CD4-positive, alpha-beta T cell (primary cell): ENCODE measurements at regions not wholly inside any gene's neighbourhood (a gene's known extent, or its start where the extent isn't known, plus 50 kb on each side); places are given as distances from the start of the nearest gene placed in this dataset.

Experiments used
- ATAC-seq: fragments of 200-7000 bp; cut with Tn5 transposase; one replicate; pipeline ENCODE4 v1.10.0; 2022; ENCODE audit warnings: mild to moderate bottlenecking; ENCODE audit not compliant: poor library complexity
- CTCF ChIA-PET: fragments of 350-600 bp; sonication (Branson Sonifier 250); formaldehyde crosslinking; loops from one replicate; lab custom pipeline; 2021; ENCODE audit warnings: antibody characterized with exemption, inconsistent platforms; lab: Charles Lee
- POLR2A ChIA-PET: fragments of 350-600 bp; sonication (Branson Sonifier 250); formaldehyde crosslinking; loops from one replicate; lab custom pipeline; 2021; ENCODE audit warnings: antibody characterized with exemption, inconsistent platforms; lab: Charles Lee
- DNase-seq, 14 experiments: peaks; one replicate each; pipeline ENCODE4 v3.0.0-alpha.2; 2013 to 2020; ENCODE audit warnings: mixed read lengths in 2 of 14
- H3K27ac ChIP-seq, 2 donors: one replicate each; pipeline versions ENCODE4 v1.5.1 to v1.7.0; 2013; ENCODE audit warnings: low read length in 2 of 2, low read depth in 1 of 2, mild to moderate bottlenecking in 1 of 2
- H3K27me3 ChIP-seq, 2 experiments: 1 replicate in 1 of 2; 2 replicates in 1 of 2; pipeline versions ENCODE4 v1.6.1 to v1.7.0; 2013; ENCODE audit warnings: low read length in 2 of 2, control low read depth in 1 of 2, mild to moderate bottlenecking in 1 of 2, moderate library complexity in 1 of 2; ENCODE audit not compliant: insufficient read depth in 2 of 2, control insufficient read depth in 1 of 2
- H3K36me3 ChIP-seq: one replicate; pipeline ENCODE4 v1.6.1; 2013; ENCODE audit warnings: low read length, control low read depth; ENCODE audit not compliant: insufficient read depth
- H3K4me1 ChIP-seq: one replicate; pipeline ENCODE4 v1.6.1; 2013; ENCODE audit warnings: low read length, control low read depth; ENCODE audit not compliant: insufficient read depth
- H3K4me3 ChIP-seq: one replicate; pipeline ENCODE4 v1.5.1; 2013; ENCODE audit warnings: mild to moderate bottlenecking, low read length, moderate library complexity
- H3K9me3 ChIP-seq, 2 experiments: 1 replicate in 1 of 2; 2 replicates in 1 of 2; pipeline versions ENCODE4 v1.6.1 to v1.7.0; 2013; ENCODE audit warnings: low read length in 2 of 2, mild to moderate bottlenecking in 2 of 2, control low read depth in 1 of 2, moderate library complexity in 1 of 2; ENCODE audit not compliant: control insufficient read depth in 1 of 2, insufficient read depth in 1 of 2
- H3K27ac Mint-ChIP-seq: one replicate; pipeline ENCODE4 v1.8.0; 2020; ENCODE audit warnings: mixed read lengths
- H3K27me3 Mint-ChIP-seq: one replicate; pipeline ENCODE4 v1.8.0; 2021; ENCODE audit warnings: mixed read lengths
- H3K36me3 Mint-ChIP-seq: one replicate; pipeline ENCODE4 v1.8.0; 2021; ENCODE audit warnings: low read depth, mixed read lengths
- H3K4me1 Mint-ChIP-seq: one replicate; pipeline ENCODE4 v1.8.0; 2021; ENCODE audit warnings: low read depth, mixed read lengths
- H3K4me3 Mint-ChIP-seq: one replicate; pipeline ENCODE4 v1.8.0; 2020; ENCODE audit warnings: mild to moderate bottlenecking, mixed read lengths
- H3K9me3 Mint-ChIP-seq: one replicate; pipeline ENCODE4 v1.8.0; 2020; ENCODE audit warnings: mixed read lengths
- CTCF ChIP-seq: fragments of 200-600 bp; IDR thresholded peaks from one replicate; pipeline ENCODE4 v1.8.0; 2022; ENCODE audit warnings: antibody characterized with exemption, mild to moderate bottlenecking
- intact Hi-C, 2 experiments: fragments of 100-400 bp; cut with DNase I in 1 of 2; cut with micrococcal nuclease in 1 of 2; formaldehyde crosslinking; loops; one replicate each; pipeline versions ENCODE4 v1.15.1 to v1.9.0; 2023 to 2025; cut with DNase I, micrococcal nuclease

GRCh38 chr7:53336105-53336668 lies 300.8 kb downstream of the POM121L12 start:
- ChIA-PET POLR2A (no interaction called here), CTCF (no interaction called here)
- peaks cover 5 to 18% of the 10 kb centered on the region in 2 experiments for H3K9me3 ChIP-seq

GRCh38 chr7:53340220-53340619 lies 304.8 kb downstream of the POM121L12 start:
- POLR2A ChIA-PET = no interaction called here
- CTCF ChIA-PET = no interaction called here
- no peaks in the 10 kb centered on the region for H3K36me3 Mint-ChIP-seq
- peaks cover 16% of the 10 kb centered on the region for H3K9me3 Mint-ChIP-seq
- H3K9me3 ChIP-seq = peaks cover 5 to 18% of the 10 kb centered on the region in 2 experiments
- H3K27me3 ChIP-seq = no peaks in the 10 kb centered on the region
- intact Hi-C loops = loop anchor here in 1 of 2 experiments (10.0 kb wide), 1 partner anchor 55 kb away; no protein-coding TSS in a partner anchor
- H3K4me3 Mint-ChIP-seq = no peak overlapping the region
- H3K27ac ChIP-seq = no peak overlapping the region
- H3K27ac Mint-ChIP-seq = no peak overlapping the region
- H3K27me3 Mint-ChIP-seq = no peaks in the 10 kb centered on the region
- H3K36me3 ChIP-seq = no peaks in the 10 kb centered on the region
- no peak for ATAC-seq
- DNase-seq = no peak
- H3K4me1 Mint-ChIP-seq = no peaks in the 10 kb centered on the region
- no peak overlapping the region for H3K4me3 ChIP-seq
- H3K4me1 ChIP-seq = no peaks in the 10 kb centered on the region
- no peak for TF ChIP-seq CTCF

More at GRCh38 chr7:53336105-53336668, 300.8 kb downstream of the POM121L12 start:
- Mint-ChIP-seq H3K4me3 (no peak overlapping the region), H3K27ac (no peak overlapping the region), H3K9me3 (peaks cover 9% of the 10 kb centered on the region), H3K4me1 (no peaks in the 10 kb centered on the region), H3K36me3 (no peaks in the 10 kb centered on the region), H3K27me3 (no peaks in the 10 kb centered on the region)
- intact Hi-C loops = no loop called here
- no peak overlapping the region for H3K4me3 ChIP-seq
- no peaks in the 10 kb centered on the region for H3K4me1 ChIP-seq
- no peak overlapping the region for H3K27ac ChIP-seq
- no peak for TF ChIP-seq CTCF
- no peaks in the 10 kb centered on the region for H3K27me3 ChIP-seq
- no peak for ATAC-seq
- H3K36me3 ChIP-seq = no peaks in the 10 kb centered on the region
- DNase-seq = no peak

- ChIA-PET CTCF (no interaction called here), POLR2A (no interaction called here)
- H3K36me3 Mint-ChIP-seq = no peaks in the 10 kb centered on the region
- no peak overlapping the region for H3K27ac Mint-ChIP-seq
- Histone ChIP-seq H3K4me1 (no peaks in the 10 kb centered on the region), H3K9me3 (no peaks in the 10 kb centered on the region), H3K27me3 (no peaks in the 10 kb centered on the region), H3K36me3 (no peaks in the 10 kb centered on the region), H3K27ac (no peak overlapping the region), H3K4me3 (no peak overlapping the region)
- no peak overlapping the region for H3K4me3 Mint-ChIP-seq
- no peaks in the 10 kb centered on the region for H3K4me1 Mint-ChIP-seq
- H3K27me3 Mint-ChIP-seq = no peaks in the 10 kb centered on the region
- intact Hi-C loops = no loop called here
- no peak for DNase-seq
- no peak for TF ChIP-seq CTCF
- H3K9me3 Mint-ChIP-seq = peaks cover 8% of the 10 kb centered on the region
- ATAC-seq = no peak
Observed at GRCh38 chr7:53350241-53350640, 314.8 kb downstream of the POM121L12 start.
